Heart left ventricle (tissue), 13 donors: ENCODE measurements at regions not wholly inside any gene's neighbourhood (a gene's known extent, or its start where the extent isn't known, plus 50 kb on each side); places are given as distances from the start of the nearest gene placed in this dataset.

Experiments used
- CTCF ChIP-seq, 12 donors: fragments of 200-600 bp; sonication (generic) in 4 of 12; IDR thresholded peaks; one replicate each; pipeline versions ENCODE4 v1.5.0 to v1.8.0; 2018 to 2022; ENCODE audit warnings: antibody characterized with exemption in 12 of 12, mild to moderate bottlenecking in 5 of 12
- POLR2A ChIP-seq, 2 donors: fragments of 450-650 bp; IDR thresholded peaks; one replicate each; pipeline ENCODE4 v1.6.1; 2017; ENCODE audit warnings: antibody characterized with exemption in 2 of 2, mild to moderate bottlenecking in 2 of 2, moderate library complexity in 2 of 2
- donor health status: ischemic (EF 13 %, LVEDD 7.1; RV severe dilation, severe dysfunction).
- donor health status: DM: no; HTN: yes; CAD: no.
- donor health status: DM: no; HTN: no; CAD: no.
- donor health status: ischemic (EF 25% LVEDD 6.9; RV normal size, moderate dysfunction).
- donor health status: ischemic (EF 25% LVEDD 5.7; RV mildly dilated, moderate dysfunction).
- donor health status: ischemic (EF 35%, LVEDD 5.7; RV mildly dilated, moderate dysfunction).
- donor health status: nonischemic (EF 11% LVEDD 7.7; RV severe dilation, severe dysfunction).
- donor health status: DM: yes; HTN: yes; CAD: no.
- donor health status: PGD.
- donor health status: ischemic (EF 29% LVEDD 5.4; RV normal size, mild dysfunction).
- donor health status: nonischemic (EF 23%, LVEDD 6.1; RV moderate dilation, normal function).

- no peak for TF ChIP-seq CTCF (IDR thresholded peaks at IDR 0.05)
- no peak for TF ChIP-seq POLR2A (IDR thresholded peaks at IDR 0.05)
Measured at GRCh38 chr10:29378106-29378505, 89.2 kb downstream of the LYZL1 start.
